GM18502 (cell line): ENCODE measurements at regions not wholly inside any gene's neighbourhood (a gene's known extent, or its start where the extent isn't known, plus 50 kb on each side); places are given as distances from the start of the nearest gene placed in this dataset.
"Not testable (repeated sequence)": the region's sequence is repeated elsewhere in the genome, so short reads cannot be mapped to it uniquely, and the experiment has no call there.

Experiments
- ATAC-seq: cut with Tn5 transposase; IDR thresholded peaks from one replicate; pipeline ENCODE4 v1.9.1; 2021; ENCODE audit warnings: mild to moderate bottlenecking; ENCODE audit not compliant: unreplicated experiment, poor library complexity

DNA sequence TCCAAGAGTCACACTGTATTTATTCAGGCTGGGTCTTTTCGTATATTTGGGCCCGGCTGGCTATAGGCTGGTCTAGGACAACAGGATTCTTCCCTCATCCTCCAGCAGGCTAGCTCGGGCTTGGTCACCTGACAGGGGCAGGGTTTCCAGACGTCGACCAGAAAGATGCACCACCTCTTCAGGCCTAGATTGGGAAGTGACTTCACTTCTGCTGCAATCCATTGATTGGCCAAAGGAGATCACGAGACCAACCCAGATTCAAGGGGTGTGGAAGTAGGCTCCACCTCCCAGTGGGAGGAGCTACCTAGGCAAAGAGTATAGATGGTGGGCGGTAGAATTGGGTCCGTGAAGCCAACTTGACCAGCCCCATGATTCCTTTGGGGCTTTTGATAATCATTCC lies 167.5 kb downstream of the GOSR1 start:
- not testable (repeated sequence) for ATAC-seq

DNA sequence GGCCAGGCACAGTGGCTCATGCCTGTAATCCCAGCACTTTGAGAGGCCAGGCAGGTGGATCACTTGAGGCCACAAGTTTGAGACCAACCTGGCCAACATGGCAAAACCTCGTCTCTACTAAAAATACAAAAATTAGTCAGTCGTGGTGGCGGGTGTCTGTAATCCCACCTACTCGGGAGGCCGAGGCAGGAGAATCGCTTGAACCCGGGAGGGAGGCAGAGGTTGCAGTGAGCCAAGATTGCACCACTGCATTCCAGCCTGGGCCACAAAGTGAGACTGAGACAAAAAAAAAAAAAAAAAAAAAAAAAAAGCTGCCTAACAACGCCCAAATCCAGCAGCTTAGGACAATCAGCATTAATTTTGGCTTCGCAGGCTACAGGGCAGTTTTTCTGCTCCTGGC lies 167.1 kb downstream of the GOSR1 start:
- not testable (repeated sequence) for ATAC-seq

DNA sequence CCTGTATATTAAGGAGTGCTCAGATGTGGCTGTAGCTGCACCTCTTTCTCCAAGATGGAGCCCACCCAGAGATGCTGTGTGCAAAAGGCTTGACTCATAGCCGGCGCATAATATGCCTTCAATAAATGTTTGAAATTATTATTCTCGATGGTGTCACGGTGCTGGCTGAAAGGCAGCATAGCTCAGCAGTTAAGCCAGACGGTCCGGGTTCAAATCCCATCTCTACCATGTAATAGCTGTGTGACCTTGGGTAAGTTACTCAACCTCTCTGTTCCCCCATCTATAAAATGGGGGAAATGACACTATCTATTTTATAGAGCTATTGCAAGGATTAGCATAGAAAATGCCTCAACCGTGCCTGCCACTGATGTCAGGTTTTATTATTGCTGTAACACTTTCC lies 164.2 kb downstream of the GOSR1 start:
- ATAC-seq, result not testable (repeated sequence)

DNA sequence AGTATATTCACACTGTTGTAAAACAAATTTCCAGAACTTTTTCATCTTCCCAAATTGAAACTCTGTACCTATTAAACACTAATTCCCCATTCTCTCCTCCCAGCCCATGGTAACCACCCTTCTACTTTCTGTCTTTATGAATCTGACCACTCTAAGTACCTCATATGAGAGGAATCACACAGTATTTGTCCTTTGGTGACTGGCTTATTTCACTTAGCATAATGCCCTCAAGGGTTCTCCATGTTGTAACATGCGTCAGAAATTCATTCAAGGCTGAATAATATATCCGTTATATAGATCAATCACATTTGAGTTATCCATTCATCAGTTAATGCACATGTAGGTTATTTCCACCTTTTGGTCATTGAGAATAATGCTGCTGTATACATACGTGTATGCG lies 162.2 kb downstream of the GOSR1 start:
- not testable (repeated sequence) for ATAC-seq

- not testable (repeated sequence) for ATAC-seq
Measured at GRCh38 chr17:30638968-30639367, 161.8 kb downstream of the GOSR1 start.

DNA sequence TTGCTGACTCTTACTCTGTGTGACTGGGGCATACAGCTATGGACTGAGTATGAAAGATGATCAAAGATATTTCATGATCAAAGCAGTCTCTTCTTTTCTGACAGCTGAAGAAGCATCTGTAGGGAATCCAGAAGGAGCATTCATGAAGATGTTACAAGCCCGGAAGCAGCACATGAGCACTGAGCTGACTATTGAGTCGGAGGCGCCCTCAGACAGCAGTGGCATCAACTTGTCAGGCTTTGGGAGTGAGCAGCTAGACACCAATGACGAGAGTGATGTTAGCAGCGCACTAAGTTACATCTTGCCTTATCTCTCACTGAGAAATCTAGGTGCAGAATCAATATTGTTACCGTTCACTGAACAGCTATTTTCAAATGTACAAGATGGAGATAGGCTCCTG lies 154.4 kb downstream of the GOSR1 start:
- ATAC-seq, result not testable (repeated sequence)

DNA sequence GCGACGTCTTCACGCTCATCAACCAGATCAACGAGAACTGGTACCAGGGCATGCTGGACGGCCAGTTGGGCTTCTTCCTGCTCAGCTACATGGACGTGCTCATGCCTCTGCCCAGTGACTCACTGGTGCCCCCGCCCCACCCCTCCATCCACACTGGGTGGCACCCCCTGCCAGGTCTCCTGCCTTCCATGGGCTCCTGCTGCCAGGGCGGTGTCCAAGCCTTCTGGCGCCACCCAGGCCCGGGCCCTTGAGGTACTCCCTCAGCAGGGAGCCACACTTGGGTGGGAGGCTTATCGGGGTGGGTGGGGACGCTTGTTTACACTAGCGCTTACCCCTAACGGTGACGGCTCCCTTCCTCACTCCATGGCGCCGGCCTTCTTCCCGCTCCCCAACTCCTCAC lies 148.2 kb downstream of the GOSR1 start:
- ATAC-seq, result not testable (repeated sequence)

- ATAC-seq, result not testable (repeated sequence)
Measured at GRCh38 chr17:30624180-30624579, 147.0 kb downstream of the GOSR1 start.

DNA sequence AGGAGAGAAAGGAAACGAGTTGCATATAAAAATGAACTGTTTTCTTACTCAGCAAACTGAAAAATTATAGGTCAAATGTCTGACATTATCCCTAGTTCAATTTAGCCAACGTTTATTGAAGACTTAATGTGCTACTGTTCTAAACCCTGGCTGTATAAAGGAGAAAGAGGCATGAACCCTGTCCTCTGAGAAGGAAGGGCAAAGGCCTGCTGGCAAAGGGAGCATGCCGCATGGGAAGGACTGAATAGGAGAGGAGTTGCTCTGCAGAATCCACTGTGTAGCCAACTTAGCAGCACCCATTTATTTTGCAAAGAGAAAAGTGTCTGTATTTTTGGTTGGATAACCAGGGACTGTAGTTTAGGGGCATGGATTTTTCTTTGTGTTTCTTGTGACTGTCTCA lies 132.5 kb downstream of the GOSR1 start:
- not testable (repeated sequence) for ATAC-seq

DNA sequence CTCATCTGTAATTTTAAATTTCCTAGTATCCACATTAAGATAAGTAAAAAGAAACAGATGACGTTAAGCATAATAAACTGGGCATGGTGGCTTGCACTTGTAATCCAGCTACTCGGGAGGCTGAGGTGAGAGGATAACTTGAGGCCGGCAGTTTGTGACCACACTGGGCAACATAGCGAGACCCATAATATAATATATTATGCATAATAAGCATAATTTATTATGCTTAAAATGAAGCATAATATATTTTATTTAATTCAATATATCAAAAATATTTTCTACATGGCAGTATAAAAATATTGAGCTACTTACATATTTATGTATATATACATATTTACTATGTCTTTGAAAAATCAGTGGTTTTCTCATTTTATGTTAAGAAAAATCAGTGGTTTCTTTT lies 128.3 kb downstream of the GOSR1 start:
- no peak for ATAC-seq

DNA sequence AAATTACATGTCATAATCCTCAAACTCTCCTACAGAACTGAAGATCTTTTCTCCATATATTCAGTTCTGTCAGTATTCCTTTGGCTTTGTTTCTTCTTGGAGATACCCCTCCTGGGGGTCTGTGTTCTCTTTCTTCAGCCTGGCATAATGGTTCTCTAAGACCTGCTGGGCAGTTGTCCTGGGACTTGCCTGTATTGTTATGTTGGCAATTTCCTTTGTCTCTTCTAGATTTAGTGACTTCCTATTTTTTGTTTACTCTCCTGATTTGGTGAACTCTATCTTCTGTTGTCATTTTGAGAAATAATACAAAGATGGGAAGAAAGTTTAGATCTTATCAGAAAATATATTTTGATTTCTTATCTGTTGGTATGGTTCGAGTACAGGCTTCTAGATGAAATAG lies 127.8 kb downstream of the GOSR1 start:
- no peak for ATAC-seq

- not testable (repeated sequence) for ATAC-seq
Measured at GRCh38 chr17:30602396-30602795, 125.2 kb downstream of the GOSR1 start.

GRCh38 chr17:30601984-30602383 lies 124.8 kb downstream of the GOSR1 start:
- not testable (repeated sequence) for ATAC-seq

- peak; percentile 31 for ATAC-seq
Measured at GRCh38 chr17:30600830-30601494, 123.8 kb downstream of the GOSR1 start.

GRCh38 chr17:30600060-30600829 lies 123.0 kb downstream of the GOSR1 start:
- peak; percentile 84 for ATAC-seq

GRCh38 chr17:30599428-30600059 lies 122.3 kb downstream of the GOSR1 start:
- ATAC-seq, result no peak

DNA sequence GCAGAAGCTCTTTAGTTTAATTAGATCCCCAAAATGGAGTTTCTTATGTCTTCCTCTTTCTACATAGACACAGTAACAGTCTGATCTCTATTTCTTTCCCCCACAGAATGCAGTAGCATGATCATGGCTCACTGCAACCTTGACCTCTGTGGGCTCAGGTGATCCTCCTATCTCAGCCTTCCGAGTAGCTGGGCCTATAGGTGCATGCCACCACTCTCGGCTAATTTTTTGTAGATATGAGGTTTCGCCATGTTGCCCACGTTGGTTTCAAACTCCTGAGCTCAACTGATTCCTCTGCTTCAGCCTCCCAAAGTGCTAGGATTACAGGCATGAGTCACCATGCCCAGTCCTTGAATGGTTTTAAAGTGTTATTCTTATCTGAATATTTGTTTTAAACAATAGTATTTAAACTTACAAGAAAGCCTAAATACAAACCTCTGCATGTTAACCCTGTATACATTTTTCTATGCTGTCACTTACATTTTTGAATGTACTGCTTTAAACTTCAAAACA lies 120.6 kb downstream of the GOSR1 start:
- ATAC-seq, result no peak

DNA sequence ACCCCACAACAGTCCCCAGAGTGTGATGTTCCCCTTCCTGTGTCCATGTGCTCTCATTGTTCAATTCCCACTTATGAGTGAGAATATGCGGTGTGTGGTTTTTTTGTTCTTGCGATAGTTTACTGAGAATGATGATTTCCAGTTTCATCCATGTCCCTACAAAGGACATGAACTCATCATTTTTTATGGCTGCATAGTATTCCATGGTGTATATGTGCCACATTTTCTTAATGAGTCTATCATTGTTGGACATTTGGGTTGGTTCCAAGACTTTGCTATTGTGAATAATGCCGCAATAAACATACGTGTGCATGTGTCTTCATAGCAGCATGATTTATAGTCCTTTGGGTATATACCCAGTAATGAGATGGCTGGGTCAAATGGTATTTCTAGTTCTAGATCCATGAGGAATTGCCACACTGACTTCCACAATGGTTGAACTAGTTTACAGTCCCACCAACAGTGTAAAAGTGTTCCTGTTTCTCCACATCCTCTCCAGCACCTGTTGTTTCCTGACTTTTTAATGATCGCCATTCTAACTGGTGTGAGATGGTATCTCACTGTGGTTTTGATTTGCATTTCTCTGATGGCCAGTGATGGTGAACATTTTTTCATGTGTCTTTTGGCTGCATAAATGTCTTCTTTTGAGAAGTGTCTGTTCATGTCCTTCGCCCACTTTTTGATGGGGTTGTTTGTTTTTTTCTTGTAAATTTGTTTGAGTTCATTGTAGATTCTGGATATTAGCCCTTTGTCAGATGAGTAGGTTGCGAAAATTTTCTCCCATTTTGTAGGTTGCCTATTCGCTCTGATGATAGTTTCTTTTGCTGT lies 120.0 kb downstream of the GOSR1 start:
- ATAC-seq, result not testable (repeated sequence)

GRCh38 chr17:30594953-30595371 lies 117.8 kb downstream of the GOSR1 start:
- not testable (repeated sequence) for ATAC-seq
